ENCODE measurements at regions not wholly inside any gene's neighbourhood (a gene's known extent, or its start where the extent isn't known, plus 50 kb on each side); places are given as distances from the start of the nearest gene placed in this dataset.

GRCh38 chr10:108249940-108250339 is 1085.4 kb upstream of the SORCS1 start:
- no peak for TF ChIP-seq CTCF (IDR thresholded peaks at IDR 0.05 in 8 of 11, conservative IDR thresholded peaks at IDR 0.05 in 3 of 11)
- TF ChIP-seq POLR2AphosphoS5 (IDR thresholded peaks at IDR 0.05) = no peak
- TF ChIP-seq POLR2A (IDR thresholded peaks at IDR 0.05) = no peak

Data from spleen (tissue), 7 donors.